ENCODE measurements at regions not wholly inside any gene's neighbourhood (a gene's known extent, or its start where the extent isn't known, plus 50 kb on each side); places are given as distances from the start of the nearest gene placed in this dataset.

DNA sequence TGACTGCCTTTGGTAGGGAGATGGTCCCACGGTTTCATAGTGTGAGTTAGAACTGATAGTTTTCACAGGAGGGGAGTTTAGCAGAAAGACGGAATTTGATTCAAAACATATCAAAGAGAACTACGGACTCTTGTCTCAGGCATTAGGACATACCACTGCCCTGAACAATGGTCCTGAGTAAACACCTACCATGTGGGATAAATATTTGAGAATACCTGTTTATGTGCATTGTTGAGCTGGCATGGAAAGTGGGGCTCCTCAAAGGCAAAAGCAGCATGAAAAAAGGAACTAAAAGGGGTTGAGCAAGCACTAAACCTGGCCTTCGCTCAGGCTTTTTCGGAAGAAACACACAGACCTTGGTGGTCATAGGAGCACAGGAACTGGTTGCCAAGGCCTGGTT, 144.4 kb downstream of the ZNF621 start:
- Histone ChIP-seq H3K9me3 (ENCODE audit: low read depth) (no peaks in the 10 kb centered on the region), H3K4me1 (ENCODE audit: low read depth) (no peaks in the 10 kb centered on the region), H3K36me3 (no peaks in the 10 kb centered on the region), H3K4me3 (no peak overlapping the region), H3K27me3 (no peaks in the 10 kb centered on the region), H3K27ac (no peak overlapping the region)
- TF ChIP-seq, protein P1, sequence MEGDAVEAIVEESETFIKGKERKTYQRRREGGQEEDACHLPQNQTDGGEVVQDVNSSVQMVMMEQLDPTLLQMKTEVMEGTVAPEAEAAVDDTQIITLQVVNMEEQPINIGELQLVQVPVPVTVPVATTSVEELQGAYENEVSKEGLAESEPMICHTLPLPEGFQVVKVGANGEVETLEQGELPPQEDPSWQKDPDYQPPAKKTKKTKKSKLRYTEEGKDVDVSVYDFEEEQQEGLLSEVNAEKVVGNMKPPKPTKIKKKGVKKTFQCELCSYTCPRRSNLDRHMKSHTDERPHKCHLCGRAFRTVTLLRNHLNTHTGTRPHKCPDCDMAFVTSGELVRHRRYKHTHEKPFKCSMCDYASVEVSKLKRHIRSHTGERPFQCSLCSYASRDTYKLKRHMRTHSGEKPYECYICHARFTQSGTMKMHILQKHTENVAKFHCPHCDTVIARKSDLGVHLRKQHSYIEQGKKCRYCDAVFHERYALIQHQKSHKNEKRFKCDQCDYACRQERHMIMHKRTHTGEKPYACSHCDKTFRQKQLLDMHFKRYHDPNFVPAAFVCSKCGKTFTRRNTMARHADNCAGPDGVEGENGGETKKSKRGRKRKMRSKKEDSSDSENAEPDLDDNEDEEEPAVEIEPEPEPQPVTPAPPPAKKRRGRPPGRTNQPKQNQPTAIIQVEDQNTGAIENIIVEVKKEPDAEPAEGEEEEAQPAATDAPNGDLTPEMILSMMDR (IDR thresholded peaks at IDR 0.05; ENCODE audit: low read depth, low read length), result no peak
- no peak for DNase-seq (ENCODE audit: low read depth in 1 of 2, low spot score in 1 of 2)

DNA sequence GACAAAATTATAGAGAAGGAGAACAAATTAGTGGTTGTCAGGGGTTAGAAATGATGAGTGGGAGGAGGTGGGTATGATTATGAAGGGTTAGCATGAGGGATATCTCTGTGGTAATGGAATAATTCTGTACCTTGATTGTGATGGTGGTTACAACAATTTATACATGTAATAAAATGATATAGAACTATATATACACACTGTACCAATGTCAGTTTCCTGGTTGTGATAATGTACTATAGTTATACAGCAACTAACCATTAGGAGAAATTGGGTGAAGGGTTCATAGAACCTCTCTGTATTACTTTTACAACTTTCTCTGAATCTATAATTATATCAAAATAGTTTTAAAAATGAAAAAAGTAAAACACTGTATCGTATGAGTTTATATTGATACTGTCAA, 148.1 kb downstream of the ZNF621 start:
- no peak overlapping the region for H3K4me3 ChIP-seq
- H3K4me1 ChIP-seq (ENCODE audit: low read depth), result no peaks in the 10 kb centered on the region
- no peak overlapping the region for H3K27ac ChIP-seq
- no peaks in the 10 kb centered on the region for H3K9me3 ChIP-seq (ENCODE audit: low read depth)
- TF ChIP-seq, protein P1 (IDR thresholded peaks at IDR 0.05; ENCODE audit: low read depth, low read length), result no peak
- no peaks in the 10 kb centered on the region for H3K36me3 ChIP-seq
- no peaks in the 10 kb centered on the region for H3K27me3 ChIP-seq
- no peak for DNase-seq (ENCODE audit: low read depth in 1 of 2, low spot score in 1 of 2)

- H3K36me3 ChIP-seq, result no peaks in the 10 kb centered on the region
- no peaks in the 10 kb centered on the region for H3K27me3 ChIP-seq
- H3K9me3 ChIP-seq (ENCODE audit: low read depth), result no peaks in the 10 kb centered on the region
- TF ChIP-seq, protein P1 (IDR thresholded peaks at IDR 0.05; ENCODE audit: low read depth, low read length), result no peak
- H3K4me1 ChIP-seq (ENCODE audit: low read depth), result no peaks in the 10 kb centered on the region
- H3K4me3 ChIP-seq, result no peak overlapping the region
- no peak overlapping the region for H3K27ac ChIP-seq
- DNase-seq (ENCODE audit: low read depth in 1 of 2, low spot score in 1 of 2), result no peak
These were observed 152.6 kb downstream of the ZNF621 start for GRCh38 chr3:40677321-40677720.

- Histone ChIP-seq H3K27ac (no peak overlapping the region), H3K4me3 (no peak overlapping the region), H3K9me3 (ENCODE audit: low read depth) (no peaks in the 10 kb centered on the region), H3K36me3 (no peaks in the 10 kb centered on the region), H3K27me3 (no peaks in the 10 kb centered on the region), H3K4me1 (ENCODE audit: low read depth) (no peaks in the 10 kb centered on the region)
- TF ChIP-seq, protein P1 (IDR thresholded peaks at IDR 0.05; ENCODE audit: low read depth, low read length), result no peak
- DNase-seq (ENCODE audit: low read depth in 1 of 2, low spot score in 1 of 2), result no peak
These were observed 153.0 kb downstream of the ZNF621 start for GRCh38 chr3:40677749-40678148.

DNA sequence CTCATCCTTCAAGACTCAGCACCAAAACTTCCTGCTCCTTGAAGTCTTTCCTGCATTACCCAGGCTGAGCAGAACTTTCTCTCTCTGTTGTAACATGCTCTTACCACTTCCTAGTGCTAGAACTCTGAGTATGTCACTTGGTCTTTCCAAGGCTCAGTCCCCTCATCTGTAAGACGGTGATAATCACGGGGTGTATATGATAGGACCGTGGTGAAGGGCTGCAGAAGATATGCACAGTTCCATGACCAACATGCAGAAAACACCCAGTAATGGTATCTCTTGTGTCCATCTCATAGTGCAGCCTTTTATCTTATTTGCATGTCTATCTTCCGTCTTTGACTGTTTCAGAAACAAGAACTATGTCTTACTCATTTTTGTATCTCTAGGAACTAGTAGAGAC, 154.5 kb downstream of the ZNF621 start:
- no peak for DNase-seq (ENCODE audit: low read depth in 1 of 2, low spot score in 1 of 2)
- Histone ChIP-seq H3K9me3 (ENCODE audit: low read depth) (no peaks in the 10 kb centered on the region), H3K36me3 (no peaks in the 10 kb centered on the region), H3K4me1 (ENCODE audit: low read depth) (no peaks in the 10 kb centered on the region), H3K27me3 (no peaks in the 10 kb centered on the region), H3K27ac (no peak overlapping the region), H3K4me3 (no peak overlapping the region)
- TF ChIP-seq, protein P1 (IDR thresholded peaks at IDR 0.05; ENCODE audit: low read depth, low read length), result no peak
